ENCODE measurements at regions not wholly inside any gene's neighbourhood (a gene's known extent, or its start where the extent isn't known, plus 50 kb on each side); places are given as distances from the start of the nearest gene placed in this dataset.

DNA sequence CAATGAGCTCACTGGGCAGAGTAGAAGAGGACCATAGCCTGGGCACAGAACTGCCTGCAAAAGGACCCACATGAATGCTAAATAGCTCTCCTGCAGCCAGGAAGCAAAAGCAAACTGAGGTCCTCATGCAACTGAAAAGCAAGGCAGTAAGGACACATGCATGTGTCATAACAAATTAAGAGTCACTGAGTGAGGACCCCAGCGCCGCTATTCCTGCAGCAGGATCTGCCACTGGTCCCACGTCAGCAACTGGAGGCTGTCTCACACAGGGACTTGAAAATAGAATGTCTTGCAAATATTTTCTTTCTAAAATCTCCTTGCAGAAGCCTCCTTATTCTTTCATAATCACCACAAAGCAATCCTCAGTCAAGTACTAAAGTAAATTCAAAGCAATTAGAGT is 559.6 kb upstream of the DAB1 start:
- DNase-seq: no peak

DNA sequence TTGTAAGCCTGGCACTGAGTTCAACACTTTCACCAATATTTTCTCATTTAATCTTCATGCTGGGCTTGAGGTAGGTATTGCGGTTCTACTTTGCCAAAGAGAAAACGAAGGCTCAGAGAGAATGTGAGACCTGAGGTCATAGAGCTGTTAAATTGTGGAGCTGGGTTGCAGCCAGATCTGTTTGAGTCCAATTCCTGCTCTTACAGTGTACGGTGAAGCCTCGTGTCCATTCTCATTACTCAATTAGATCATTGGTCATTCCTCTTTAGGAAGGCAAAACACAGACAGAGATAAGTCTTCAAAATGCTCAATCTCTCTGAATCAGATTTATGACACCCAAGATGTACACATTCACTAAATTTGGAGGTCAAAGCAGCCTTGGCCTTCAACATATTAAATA is 559.0 kb upstream of the DAB1 start:
- DNase-seq: no peak

GRCh38 chr1:57976216-57976615 is 552.4 kb upstream of the DAB1 start:
- no peak for DNase-seq

GRCh38 chr1:57968321-57968720 is 544.5 kb upstream of the DAB1 start:
- no peak for DNase-seq

DNA sequence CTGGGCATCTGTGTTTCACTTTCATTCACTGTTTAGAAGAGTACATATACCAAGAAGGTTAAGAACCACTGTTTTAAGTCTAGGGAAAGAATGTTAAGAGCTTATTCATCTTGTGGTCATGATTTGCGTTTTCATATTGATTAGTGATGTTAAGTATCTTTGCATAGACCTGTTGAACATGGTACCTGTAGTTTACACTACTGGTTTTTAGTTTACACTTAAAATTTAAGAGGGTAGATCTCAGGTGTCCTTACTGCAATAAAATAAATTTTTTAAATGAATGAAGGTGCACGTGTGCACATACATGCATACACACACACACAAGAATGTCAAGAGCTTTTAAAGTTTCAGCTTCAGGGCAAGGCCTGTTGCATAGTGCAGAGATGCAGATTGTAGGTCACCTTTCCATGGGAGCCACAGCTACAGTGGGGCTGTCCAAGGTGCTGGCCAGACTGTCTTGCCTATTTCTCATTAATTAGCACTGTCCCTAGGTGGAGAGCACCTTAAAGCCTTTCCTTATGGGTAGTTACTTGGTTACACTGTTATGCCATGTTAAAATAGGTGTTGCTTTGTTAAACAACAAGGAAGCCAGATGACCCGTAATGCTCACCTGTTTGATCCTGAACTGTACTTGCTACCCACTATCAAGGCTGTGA is 543.0 kb upstream of the DAB1 start:
- no peak for DNase-seq

DNA sequence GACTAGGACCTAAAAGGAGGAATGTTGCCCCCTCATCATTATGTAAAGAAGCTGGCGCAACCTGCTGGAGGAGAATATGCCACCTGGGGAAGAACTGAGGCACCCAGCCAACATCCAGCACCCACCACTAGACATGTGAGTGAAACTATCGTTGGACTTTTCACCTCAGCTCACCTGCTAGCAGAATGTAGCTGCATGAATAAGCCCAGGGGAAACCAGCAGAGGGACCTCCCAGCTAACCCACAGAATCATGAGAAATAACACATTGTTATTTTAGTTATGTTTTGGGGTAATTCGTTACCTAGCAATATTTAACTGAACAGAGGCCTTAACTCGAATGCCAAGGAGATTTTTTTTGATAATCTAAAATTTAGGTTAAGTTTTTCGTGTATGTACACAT is 542.5 kb upstream of the DAB1 start:
- no peak for DNase-seq

- DNase-seq: no peak
These were observed 539.7 kb upstream of the DAB1 start for GRCh38 chr1:57963581-57963980.

DNA sequence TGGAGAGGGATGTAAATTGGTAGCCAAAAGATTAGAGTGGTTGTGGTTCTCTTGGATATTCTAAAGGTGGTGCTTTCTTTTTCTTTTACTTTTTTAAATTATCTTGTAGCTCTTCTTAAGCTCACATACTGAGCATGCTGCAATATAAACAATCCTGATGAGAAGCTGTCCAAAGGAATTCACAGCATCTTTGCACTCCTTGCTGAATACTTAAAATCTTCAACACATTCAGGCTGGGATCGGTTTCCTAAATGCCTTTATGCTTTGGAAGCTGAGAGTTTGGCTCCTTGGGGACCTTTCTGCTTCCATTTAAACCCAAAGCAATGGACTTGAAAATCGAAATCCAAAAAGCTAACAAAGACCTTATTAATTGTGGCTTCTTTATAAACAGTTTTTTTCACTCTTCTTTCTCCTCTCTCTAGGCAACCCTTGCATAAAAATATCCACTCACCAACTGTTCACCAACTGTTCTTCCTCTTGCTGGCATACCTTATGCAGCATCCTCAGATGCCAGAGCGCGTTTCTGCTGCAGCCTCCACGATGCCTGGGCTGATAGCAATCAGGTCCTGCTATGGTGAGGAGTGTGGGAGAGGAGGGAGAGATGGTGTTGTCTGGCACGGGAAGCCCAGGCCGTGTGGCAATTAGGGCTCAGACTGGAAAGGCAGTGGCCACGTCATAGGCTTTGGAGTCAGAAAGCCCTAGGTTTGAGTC is 535.8 kb upstream of the DAB1 start:
- no peak for DNase-seq

DNA sequence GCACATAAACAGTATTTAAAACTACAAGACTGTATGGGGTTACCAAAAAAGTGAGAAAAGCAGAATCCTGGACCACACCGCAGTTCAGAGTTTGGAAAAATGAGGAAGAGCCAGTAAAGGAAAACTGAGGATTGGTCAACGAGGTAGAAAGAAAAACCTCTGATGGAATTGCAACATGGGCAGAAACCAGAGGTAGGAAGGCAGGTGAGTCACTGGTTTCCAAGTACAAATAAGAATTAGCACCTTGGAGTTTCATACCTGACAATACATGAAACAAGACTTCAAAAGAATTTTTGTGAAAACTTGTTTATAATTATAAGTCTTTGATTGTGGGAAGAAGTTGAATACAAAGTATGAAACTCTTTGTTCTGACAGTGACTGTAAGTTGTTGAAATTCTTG is 533.7 kb upstream of the DAB1 start:
- DNase-seq: no peak

DNA sequence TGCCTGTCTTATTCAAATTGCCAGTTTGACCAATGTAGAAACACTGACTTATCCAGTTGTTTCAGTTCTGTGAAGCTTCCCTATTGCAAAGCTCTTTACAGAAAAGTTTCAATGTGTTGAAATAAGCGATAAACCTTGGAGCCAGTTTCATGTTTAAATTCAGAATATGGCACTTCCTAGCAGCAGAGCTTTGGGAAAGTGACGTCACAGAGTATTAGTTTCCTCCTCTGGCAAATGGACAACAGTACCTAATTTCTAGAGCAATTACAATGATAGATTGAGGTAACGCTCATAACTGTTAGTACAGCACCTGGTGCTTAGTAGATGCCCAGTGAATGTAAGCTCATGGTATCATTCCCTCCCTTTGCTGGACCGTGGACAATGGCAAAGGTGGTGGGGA is 527.5 kb upstream of the DAB1 start:
- no peak for DNase-seq

- no peak for DNase-seq
These were observed 525.3 kb upstream of the DAB1 start for GRCh38 chr1:57949168-57949567.

- DNase-seq: no peak
These were observed 523.6 kb upstream of the DAB1 start for GRCh38 chr1:57947471-57947870.

GRCh38 chr1:57945045-57945444 is 521.2 kb upstream of the DAB1 start:
- DNase-seq: no peak

GRCh38 chr1:57943365-57943764 is 519.5 kb upstream of the DAB1 start:
- DNase-seq: no peak

DNA sequence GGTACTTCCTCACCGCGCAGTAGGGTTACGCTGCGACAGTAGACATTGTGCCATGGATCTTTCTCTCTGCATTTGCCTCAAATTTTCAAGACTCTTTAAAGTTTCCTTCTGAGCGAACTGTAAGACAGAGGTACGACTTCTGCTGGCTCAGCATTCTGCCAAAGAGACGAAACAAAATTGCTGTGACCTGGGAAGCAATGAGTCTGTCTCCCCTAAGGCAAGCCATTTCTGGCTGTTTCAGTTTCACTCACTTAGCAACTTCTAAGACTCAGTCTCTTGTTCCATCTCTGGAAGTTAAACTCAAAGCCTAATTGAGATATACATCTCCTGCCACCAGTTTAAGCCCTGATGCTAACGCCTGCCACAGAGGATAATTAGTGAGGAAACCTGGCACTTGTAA is 510.9 kb upstream of the DAB1 start:
- DNase-seq: no peak

DNA sequence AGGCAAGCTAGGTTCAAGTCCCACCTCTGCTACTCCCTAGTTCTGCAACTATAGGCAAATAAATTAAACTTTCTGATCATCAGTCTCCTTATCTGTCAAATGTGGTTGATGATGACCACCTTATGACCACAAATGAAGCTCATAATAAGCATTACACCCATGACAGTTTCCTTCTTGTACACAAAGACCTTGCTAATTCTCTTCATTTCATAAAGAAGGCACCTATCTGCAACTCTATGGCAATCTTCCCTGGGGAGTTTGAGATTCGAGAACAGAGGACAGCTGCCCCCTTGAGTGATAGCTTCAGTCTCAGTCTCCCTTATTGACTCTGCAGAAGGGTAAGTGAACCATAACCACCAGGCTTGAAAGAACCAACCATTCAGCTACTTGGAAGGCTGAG is 503.1 kb upstream of the DAB1 start:
- DNase-seq: no peak

GRCh38 chr1:57926025-57926552 is 502.2 kb upstream of the DAB1 start:
- no peak for DNase-seq

DNA sequence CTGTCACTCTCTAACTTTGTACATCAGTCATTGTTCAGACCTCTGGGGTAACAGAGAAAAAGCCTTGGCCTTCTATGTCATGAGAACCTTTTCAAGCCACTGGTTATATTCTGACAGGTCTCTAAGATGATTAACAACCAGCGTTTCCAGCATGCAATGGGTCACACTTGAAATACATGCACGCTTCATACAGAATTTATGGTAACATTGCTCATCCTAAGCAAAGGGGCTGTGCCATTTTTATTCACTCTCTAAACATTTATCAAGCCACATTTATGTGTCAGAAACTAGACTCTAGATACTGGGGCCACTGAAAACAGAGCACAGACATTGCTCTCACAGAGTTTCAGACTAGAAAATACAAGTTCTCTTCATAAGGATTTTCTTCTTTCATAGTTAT is 501.4 kb upstream of the DAB1 start:
- no peak for DNase-seq

GRCh38 chr1:57922130-57922529 is 498.3 kb upstream of the DAB1 start:
- no peak for DNase-seq

DNA sequence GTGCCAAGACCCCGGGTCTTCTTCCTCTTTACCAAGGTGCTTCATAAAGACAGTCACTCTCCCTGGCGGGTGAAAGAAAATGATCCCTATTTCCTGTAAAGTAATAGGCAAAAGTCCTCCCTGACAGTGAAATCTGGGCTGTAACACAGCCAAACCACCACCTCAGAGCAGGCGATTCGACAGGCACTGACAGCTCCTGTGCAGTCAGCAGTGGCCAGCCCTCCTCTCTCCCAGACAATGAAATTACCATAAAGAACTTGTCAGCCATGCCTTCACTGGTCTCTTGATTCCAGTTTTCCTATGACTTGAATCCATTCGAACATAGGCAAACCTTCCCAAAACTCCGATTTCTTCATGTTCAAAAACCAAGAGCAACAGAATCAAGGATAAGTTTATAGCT is 492.2 kb upstream of the DAB1 start:
- no peak for DNase-seq

DNA sequence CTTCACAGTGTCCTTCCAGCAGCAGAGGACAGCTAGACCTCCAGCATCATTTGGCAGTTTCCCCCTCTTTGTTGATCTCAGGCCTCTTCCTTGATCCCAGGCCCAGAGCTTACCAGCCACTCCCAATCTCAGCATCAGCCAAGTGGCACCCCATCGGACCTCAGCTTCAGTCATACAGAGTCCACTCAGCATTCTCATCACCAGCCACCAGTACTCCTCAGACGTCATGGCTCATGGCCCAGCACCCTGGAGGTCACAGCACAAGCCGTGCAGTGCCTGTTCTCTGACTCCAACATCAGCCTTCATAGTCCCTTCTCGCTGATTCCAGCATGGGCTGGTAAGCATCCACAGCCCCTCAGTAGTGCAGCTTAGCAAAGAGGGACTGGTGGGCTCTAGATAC is 487.6 kb upstream of the DAB1 start:
- DNase-seq: no peak

- DNase-seq: no peak
These were observed 486.9 kb upstream of the DAB1 start for GRCh38 chr1:57910782-57911181.

GRCh38 chr1:57910305-57910704 is 486.4 kb upstream of the DAB1 start:
- DNase-seq: no peak

DNA sequence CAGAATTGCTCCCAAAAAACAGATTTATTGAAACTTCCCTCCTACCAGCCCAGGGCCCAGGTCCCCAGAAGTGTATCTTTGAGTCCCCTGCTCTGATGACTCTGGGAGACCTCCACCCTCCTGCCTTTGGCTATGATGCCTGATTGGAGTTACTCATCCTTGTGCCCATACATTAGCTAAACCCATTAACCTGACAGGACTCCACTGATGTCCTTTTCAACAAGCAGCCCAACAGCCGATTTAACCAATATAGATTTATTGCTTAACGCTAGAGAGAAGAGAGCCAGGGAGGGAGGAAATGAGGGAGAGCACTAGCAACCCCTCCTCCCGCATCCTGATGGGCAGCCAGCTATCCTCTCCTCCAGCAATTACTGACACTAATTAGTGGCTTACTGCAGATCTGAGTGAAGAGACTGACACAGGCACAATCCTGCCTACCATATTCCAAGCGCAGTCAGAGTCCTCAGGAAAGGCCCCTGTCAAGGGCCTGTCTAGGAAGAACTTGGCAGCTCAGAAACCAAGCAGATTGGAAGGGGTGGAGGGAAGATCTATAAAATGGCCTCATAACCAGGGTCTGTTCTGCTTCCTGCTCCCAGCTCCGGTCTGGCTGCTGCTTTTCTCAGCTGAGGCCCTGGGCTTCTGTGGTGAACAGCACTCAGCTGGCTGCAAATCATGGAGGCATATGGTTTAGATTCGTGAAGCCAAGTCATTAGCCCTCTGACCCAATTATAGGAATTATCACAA is 484.5 kb upstream of the DAB1 start:
- no peak for DNase-seq
